Colonic mucosa (tissue), 4 donors: ENCODE measurements at regions not wholly inside any gene's neighbourhood (a gene's known extent, or its start where the extent isn't known, plus 50 kb on each side); places are given as distances from the start of the nearest gene placed in this dataset.

Experiments used
- DNase-seq: peaks from one replicate; pipeline ENCODE4 v3.0.0-alpha.2; 2020
- H3K27ac ChIP-seq: fragments of 200-600 bp; one replicate; pipeline ENCODE4 v1.8.0; 2021
- H3K27me3 ChIP-seq: fragments of 200-600 bp; one replicate; pipeline ENCODE4 v1.8.0; 2021
- H3K36me3 ChIP-seq: fragments of 200-600 bp; one replicate; pipeline ENCODE4 v1.8.0; 2021
- H3K4me1 ChIP-seq: fragments of 200-600 bp; one replicate; pipeline ENCODE4 v1.8.0; 2021; ENCODE audit warnings: mild to moderate bottlenecking
- H3K4me3 ChIP-seq: fragments of 200-600 bp; one replicate; pipeline ENCODE4 v1.8.0; 2021
- H3K9ac ChIP-seq, 2 donors: one replicate each; pipeline ENCODE4 v1.7.0; 2013; ENCODE audit warnings: control low read depth in 2 of 2, low read depth in 2 of 2, low read length in 2 of 2
- H3K9me3 ChIP-seq: fragments of 200-600 bp; one replicate; pipeline ENCODE4 v1.8.0; 2021
- CTCF ChIP-seq: fragments of 200-600 bp; IDR thresholded peaks from one replicate; pipeline ENCODE4 v1.8.0; 2022; ENCODE audit warnings: antibody characterized with exemption, mild to moderate bottlenecking
- intact Hi-C: fragments of 100-400 bp; cut with DNase I; formaldehyde crosslinking; loops from one replicate; pipeline ENCODE4 v1.14.1; 2022
- donor health status: healthy.
- donor health status: DM: no; HTN: no; CAD: no.
- donor health status: DM: no; HTN: no; CAD: no.

GRCh38 chr22:27149921-27150543, 492.6 kb downstream of the MIAT start:
- no peak for TF ChIP-seq CTCF
- H3K9ac ChIP-seq, result no peak overlapping the region
- H3K4me3 ChIP-seq, result no peak overlapping the region
- no peak for DNase-seq
- no peaks in the 10 kb centered on the region for H3K9me3 ChIP-seq
- H3K27ac ChIP-seq, result no peak overlapping the region
- no peaks in the 10 kb centered on the region for H3K36me3 ChIP-seq
- no peaks in the 10 kb centered on the region for H3K27me3 ChIP-seq
- intact Hi-C loops, result no loop called here
- no peaks in the 10 kb centered on the region for H3K4me1 ChIP-seq

- DNase-seq, result no peak
- intact Hi-C loops, result no loop called here
Measured at GRCh38 chr22:27150544-27150941, 493.2 kb downstream of the MIAT start.

GRCh38 chr22:27151407-27151806, 494.0 kb downstream of the MIAT start:
- no peaks in the 10 kb centered on the region for H3K9me3 ChIP-seq
- no peak overlapping the region for H3K9ac ChIP-seq
- H3K4me1 ChIP-seq, result no peaks in the 10 kb centered on the region
- H3K27ac ChIP-seq, result no peak overlapping the region
- no peak for TF ChIP-seq CTCF
- H3K27me3 ChIP-seq, result no peaks in the 10 kb centered on the region
- H3K36me3 ChIP-seq, result no peaks in the 10 kb centered on the region
- H3K4me3 ChIP-seq, result no peak overlapping the region
- no peak for DNase-seq
- intact Hi-C loops, result no loop called here

More at GRCh38 chr22:27150544-27150941, 493.2 kb downstream of the MIAT start:
- no peak overlapping the region for H3K4me3 ChIP-seq
- TF ChIP-seq CTCF, result no peak
- H3K9me3 ChIP-seq, result no peaks in the 10 kb centered on the region
- no peaks in the 10 kb centered on the region for H3K4me1 ChIP-seq
- no peaks in the 10 kb centered on the region for H3K36me3 ChIP-seq
- no peak overlapping the region for H3K27ac ChIP-seq
- H3K27me3 ChIP-seq, result no peaks in the 10 kb centered on the region
- no peak overlapping the region for H3K9ac ChIP-seq

GRCh38 chr22:27152033-27152432, 494.6 kb downstream of the MIAT start:
- no peaks in the 10 kb centered on the region for H3K4me1 ChIP-seq
- H3K36me3 ChIP-seq, result no peaks in the 10 kb centered on the region
- H3K4me3 ChIP-seq, result no peak overlapping the region
- intact Hi-C loops, result no loop called here
- no peaks in the 10 kb centered on the region for H3K27me3 ChIP-seq
- H3K9ac ChIP-seq, result no peak overlapping the region
- no peak for DNase-seq
- TF ChIP-seq CTCF, result no peak
- H3K9me3 ChIP-seq, result no peaks in the 10 kb centered on the region
- H3K27ac ChIP-seq, result no peak overlapping the region

GRCh38 chr22:27152883-27153282, 495.5 kb downstream of the MIAT start:
- intact Hi-C loops, result no loop called here
- H3K9ac ChIP-seq, result no peak overlapping the region
- no peaks in the 10 kb centered on the region for H3K36me3 ChIP-seq
- no peak for DNase-seq
- H3K27me3 ChIP-seq, result no peaks in the 10 kb centered on the region
- no peak overlapping the region for H3K27ac ChIP-seq
- H3K4me1 ChIP-seq, result no peaks in the 10 kb centered on the region
- no peak for TF ChIP-seq CTCF
- H3K9me3 ChIP-seq, result no peaks in the 10 kb centered on the region
- H3K4me3 ChIP-seq, result no peak overlapping the region
